HG02943 (cell line): ENCODE measurements at regions not wholly inside any gene's neighbourhood (a gene's known extent, or its start where the extent isn't known, plus 50 kb on each side); places are given as distances from the start of the nearest gene placed in this dataset.

Experiments used
- ATAC-seq: cut with Tn5 transposase; IDR thresholded peaks from one replicate; pipeline ENCODE4 v1.9.1; 2021; ENCODE audit warnings: mild to moderate bottlenecking, low read depth, moderate library complexity; ENCODE audit not compliant: unreplicated experiment

DNA sequence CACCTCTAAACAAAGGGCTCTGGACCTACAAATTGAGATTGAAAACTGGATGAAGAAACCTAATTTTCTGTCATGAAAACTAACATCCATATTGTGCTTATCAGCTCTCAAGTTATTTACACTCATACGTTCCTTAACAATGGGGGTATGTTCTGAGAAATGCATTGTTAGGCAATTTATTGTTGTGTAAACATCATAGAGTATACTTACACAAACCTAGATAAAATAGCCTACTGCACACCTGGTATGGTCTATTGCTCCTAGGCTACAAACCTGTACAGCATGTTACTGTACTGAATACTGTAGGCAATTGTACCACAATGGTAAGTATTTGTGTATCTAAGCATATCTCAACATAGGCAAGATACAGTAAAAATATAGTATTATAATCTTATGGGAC lies 191.4 kb downstream of the TM2D1 start:
- ATAC-seq = no peak

- ATAC-seq = no peak
Measured at GRCh38 chr1:61531716-61532115, 193.2 kb downstream of the TM2D1 start.

DNA sequence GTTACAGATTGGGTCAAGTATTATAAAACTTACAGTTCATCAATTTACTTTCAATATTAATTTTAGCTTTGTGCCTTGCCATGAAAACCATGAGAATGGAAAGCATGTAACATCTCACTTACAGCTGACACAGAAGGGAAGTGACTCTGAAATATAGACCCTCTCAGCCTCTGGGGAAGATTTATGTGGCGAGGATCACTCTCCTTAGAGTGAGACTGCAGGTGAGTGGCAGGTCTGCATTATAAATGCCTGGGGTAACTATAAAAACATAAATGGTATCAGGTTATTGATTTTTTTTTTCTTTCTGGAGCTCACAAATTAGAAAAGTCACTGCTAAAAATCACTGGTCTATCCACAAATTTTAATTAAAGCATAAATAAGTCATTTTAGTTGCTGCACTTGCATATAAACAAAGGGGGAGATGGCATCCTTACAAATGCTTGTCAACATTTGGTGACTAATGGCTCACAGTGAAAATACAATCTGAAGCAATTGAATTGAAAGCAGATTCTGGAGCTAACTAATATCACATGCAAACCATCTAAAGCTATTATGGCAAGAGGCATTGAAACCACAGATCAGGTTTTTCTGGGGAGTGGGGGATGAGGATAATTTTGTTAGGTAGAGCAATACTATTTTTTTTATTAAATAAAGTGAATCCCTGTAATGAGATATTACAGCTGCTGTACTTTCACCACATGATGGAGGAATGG lies 200.9 kb downstream of the TM2D1 start:
- ATAC-seq = no peak

GRCh38 chr1:61523229-61523628 lies 201.7 kb downstream of the TM2D1 start:
- no peak for ATAC-seq

DNA sequence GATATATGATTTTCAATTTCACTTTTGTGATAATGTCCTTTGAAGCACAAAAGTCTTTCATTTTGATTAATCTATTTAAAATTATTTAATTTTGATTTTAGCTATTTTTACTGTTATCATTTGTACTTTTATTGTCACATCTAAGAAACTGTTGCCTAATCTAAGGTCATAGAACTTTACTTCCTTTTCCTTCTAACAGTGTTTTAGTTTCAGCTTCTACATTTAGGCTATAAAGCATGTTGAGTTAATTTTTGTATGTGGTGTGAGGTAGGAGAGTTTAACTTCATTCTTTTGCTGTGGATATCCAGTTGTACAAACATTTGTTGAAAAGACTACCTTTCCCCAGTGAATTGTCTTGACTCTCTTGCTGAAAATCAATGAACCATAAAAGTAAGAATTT lies 204.5 kb downstream of the TM2D1 start:
- no peak for ATAC-seq

DNA sequence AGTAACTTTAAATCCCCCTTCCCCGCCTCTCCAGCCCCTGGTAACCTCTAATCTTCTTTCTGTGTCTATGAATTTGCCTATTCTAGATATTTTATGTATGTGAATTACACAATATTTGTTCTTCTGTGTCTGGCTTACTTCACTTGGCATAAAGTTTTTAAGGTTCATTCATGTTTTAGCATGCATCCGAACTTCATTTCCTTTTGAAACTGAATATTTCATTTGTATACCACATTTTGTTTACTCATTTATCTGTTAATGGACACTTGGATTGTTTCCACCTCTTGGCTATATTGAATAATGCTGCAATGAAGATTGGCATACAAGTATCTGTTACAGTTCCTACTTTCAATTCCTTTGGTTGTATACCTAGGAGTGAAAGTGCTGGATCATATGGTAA lies 205.3 kb downstream of the TM2D1 start:
- no peak for ATAC-seq

DNA sequence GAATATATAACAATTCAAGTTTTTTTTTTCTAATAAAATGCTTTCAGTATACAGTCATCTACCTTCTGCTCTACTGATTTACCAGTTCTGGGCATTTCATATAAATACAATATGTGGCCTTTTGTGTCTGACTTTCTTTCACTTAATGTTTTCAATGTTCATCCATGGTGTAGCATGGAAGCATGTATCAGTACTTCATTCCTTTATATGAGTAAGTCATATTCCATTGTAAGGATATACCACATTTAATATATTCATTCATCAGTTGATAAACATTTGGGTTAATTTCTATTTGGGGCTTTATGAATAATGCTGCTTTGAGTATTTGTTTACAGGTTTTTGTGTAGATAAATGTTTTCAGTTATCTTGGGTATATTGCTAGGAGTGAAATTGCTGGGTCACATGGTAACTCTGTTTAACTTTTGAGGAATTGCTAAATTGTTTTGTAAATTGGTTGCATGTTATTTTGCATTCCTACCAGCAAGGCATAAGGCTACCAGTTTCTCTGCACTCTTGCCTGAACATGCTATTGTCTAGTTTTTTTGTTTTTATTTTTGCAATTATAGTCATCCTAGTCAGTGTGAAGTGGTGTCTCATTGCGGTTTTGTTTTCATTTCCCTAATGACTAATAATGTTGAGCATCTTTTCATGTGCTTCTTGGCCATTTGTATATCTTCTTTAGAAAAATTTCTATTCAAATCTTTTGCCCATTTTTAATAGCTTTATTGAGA lies 206.1 kb downstream of the TM2D1 start:
- no peak for ATAC-seq

DNA sequence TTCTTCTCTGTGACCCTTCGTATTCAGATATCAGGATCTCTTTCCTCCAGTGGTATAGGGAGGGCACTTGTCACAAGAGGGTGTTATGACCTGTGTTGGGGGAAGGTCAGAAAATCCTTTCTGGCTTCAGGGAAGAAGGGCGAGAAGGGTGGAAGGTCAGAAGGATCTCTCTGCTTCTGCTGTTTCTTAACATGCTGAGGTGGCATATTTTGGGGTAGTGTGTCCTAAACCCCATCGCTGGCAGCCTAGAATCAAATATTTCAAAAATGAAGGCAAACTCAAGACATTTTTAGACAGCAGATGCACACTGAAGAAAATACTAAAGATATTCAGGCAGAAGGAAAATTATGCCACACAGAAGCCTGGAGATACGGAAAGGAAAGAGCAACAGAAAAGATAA lies 207.6 kb downstream of the TM2D1 start:
- no peak for ATAC-seq

DNA sequence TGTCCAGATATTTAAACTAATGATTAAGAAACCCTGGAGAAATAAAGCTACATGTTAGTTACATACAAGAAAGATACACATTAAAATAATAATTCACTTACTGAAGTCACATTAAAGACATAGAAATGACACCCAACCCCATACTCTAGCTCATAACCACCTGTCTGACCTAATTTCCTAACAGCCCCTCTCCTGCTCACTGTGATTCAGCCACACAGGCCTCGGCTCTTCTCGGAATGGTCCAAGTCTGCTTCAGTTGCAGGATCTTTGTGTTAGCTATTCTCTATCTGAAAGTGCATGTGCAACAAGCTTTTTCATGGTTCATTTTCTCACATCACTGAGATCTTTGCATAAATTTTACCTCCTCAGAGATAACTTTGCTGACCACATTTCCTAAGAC lies 209.8 kb downstream of the TM2D1 start:
- ATAC-seq = no peak
